GM18870 (cell line): ENCODE measurements at regions not wholly inside any gene's neighbourhood (a gene's known extent, or its start where the extent isn't known, plus 50 kb on each side); places are given as distances from the start of the nearest gene placed in this dataset.

Experiments
- ATAC-seq: cut with Tn5 transposase; IDR thresholded peaks from one replicate; pipeline ENCODE4 v1.9.1; 2021; ENCODE audit warnings: moderate library complexity; ENCODE audit not compliant: unreplicated experiment

DNA sequence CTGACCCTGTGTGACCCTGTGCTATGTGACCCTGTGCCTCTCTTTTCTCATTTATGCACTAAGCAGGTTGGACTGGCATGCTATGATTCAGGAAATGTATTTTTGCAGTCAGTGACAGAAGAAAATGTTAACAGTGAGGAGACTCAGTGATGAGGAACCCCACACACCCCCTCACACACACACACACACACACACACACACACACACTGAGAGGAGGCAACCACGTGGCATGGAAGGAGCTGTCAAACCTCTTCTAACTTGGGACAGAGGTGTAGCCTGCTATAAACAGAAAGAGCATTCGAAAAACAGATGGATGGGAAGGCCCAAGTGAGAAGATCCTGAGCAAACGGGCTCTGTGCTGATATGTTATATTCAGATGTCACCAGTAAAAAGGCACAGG lies 57.9 kb upstream of the GRIA1 start:
- no peak for ATAC-seq

DNA sequence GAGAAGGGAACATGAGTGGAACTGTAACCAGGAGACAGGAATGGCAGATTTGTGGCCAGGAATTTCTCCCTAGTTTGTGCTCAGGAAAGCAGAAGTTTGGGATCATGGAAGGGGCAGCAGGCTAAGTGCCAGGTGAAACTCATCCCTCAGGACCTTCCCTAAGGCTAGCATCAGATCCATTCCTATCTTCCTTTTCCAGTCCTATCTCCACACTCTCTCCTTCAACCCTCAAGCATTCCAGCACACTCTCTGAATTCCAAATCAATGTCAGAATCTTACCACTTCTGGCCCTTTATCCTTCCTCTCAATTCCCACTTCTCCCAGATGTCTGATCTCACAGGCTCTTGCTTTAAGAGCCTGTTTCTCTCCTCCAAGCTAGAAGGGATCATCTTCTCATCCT lies 53.2 kb upstream of the GRIA1 start:
- ATAC-seq, result no peak

DNA sequence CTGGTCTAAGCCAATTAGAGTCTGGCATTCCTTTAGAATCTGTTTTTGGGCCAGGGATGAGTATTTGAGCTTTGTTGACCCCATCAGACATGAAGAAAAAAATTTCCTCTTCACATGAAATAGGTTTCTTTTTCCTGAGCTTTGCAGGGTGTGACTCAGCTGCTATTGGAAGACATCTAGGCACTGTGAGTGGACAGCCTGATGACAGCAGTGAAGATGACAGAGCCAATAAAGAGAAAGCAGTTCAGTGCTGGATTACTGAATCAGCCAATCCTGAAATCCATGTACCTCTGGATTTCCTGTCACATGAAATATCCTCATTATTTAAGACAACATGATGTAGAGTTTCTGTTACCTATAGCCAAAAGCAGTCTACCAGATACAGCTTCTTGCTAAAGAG lies 51.3 kb upstream of the GRIA1 start:
- ATAC-seq, result no peak
